Suprapubic skin (tissue), 3 donors: ENCODE measurements at regions not wholly inside any gene's neighbourhood (a gene's known extent, or its start where the extent isn't known, plus 50 kb on each side); places are given as distances from the start of the nearest gene placed in this dataset.
"Not testable (repeated sequence)": the region's sequence is repeated elsewhere in the genome, so short reads cannot be mapped to it uniquely, and the experiment has no call there.

Source experiments
- EP300 ChIP-seq: sonication (generic); formaldehyde crosslinking; IDR thresholded peaks from one replicate; pipeline ENCODE4 v1.6.1; 2017; ENCODE audit warnings: antibody characterized with exemption
- TF ChIP-seq, protein P1 (sequence below), 2 donors: fragments of 200-600 bp in 1 of 2; fragments of 450-650 bp in 1 of 2; sonication (generic) in 1 of 2; IDR thresholded peaks; one replicate each; pipeline ENCODE4 v1.5.1; 2016 to 2019; ENCODE audit warnings: antibody characterized with exemption in 2 of 2, mild to moderate bottlenecking in 1 of 2, moderate library complexity in 1 of 2

- not testable (repeated sequence) for TF ChIP-seq EP300
- TF ChIP-seq, protein P1, sequence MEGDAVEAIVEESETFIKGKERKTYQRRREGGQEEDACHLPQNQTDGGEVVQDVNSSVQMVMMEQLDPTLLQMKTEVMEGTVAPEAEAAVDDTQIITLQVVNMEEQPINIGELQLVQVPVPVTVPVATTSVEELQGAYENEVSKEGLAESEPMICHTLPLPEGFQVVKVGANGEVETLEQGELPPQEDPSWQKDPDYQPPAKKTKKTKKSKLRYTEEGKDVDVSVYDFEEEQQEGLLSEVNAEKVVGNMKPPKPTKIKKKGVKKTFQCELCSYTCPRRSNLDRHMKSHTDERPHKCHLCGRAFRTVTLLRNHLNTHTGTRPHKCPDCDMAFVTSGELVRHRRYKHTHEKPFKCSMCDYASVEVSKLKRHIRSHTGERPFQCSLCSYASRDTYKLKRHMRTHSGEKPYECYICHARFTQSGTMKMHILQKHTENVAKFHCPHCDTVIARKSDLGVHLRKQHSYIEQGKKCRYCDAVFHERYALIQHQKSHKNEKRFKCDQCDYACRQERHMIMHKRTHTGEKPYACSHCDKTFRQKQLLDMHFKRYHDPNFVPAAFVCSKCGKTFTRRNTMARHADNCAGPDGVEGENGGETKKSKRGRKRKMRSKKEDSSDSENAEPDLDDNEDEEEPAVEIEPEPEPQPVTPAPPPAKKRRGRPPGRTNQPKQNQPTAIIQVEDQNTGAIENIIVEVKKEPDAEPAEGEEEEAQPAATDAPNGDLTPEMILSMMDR (IDR thresholded peaks at IDR 0.05) = not testable (repeated sequence)
These were observed 86.0 kb downstream of the TRIM43 start for GRCh38 chr2:95677833-95678232.
